CD4-positive, alpha-beta T cell (primary cell): ENCODE measurements at regions not wholly inside any gene's neighbourhood (a gene's known extent, or its start where the extent isn't known, plus 50 kb on each side); places are given as distances from the start of the nearest gene placed in this dataset.

Experiments
- ATAC-seq: fragments of 200-7000 bp; cut with Tn5 transposase; one replicate; pipeline ENCODE4 v1.10.0; 2022; ENCODE audit warnings: mild to moderate bottlenecking; ENCODE audit not compliant: poor library complexity
- CTCF ChIA-PET: fragments of 350-600 bp; sonication (Branson Sonifier 250); formaldehyde crosslinking; loops from one replicate; lab custom pipeline; 2021; ENCODE audit warnings: antibody characterized with exemption, inconsistent platforms; lab: Charles Lee
- POLR2A ChIA-PET: fragments of 350-600 bp; sonication (Branson Sonifier 250); formaldehyde crosslinking; loops from one replicate; lab custom pipeline; 2021; ENCODE audit warnings: antibody characterized with exemption, inconsistent platforms; lab: Charles Lee
- DNase-seq, 14 experiments: peaks; one replicate each; pipeline ENCODE4 v3.0.0-alpha.2; 2013 to 2020; ENCODE audit warnings: mixed read lengths in 2 of 14
- H3K27ac ChIP-seq, 2 donors: one replicate each; pipeline versions ENCODE4 v1.5.1 to v1.7.0; 2013; ENCODE audit warnings: low read length in 2 of 2, low read depth in 1 of 2, mild to moderate bottlenecking in 1 of 2
- H3K27me3 ChIP-seq, 2 experiments: 1 replicate in 1 of 2; 2 replicates in 1 of 2; pipeline versions ENCODE4 v1.6.1 to v1.7.0; 2013; ENCODE audit warnings: low read length in 2 of 2, control low read depth in 1 of 2, mild to moderate bottlenecking in 1 of 2, moderate library complexity in 1 of 2; ENCODE audit not compliant: insufficient read depth in 2 of 2, control insufficient read depth in 1 of 2
- H3K36me3 ChIP-seq: one replicate; pipeline ENCODE4 v1.6.1; 2013; ENCODE audit warnings: low read length, control low read depth; ENCODE audit not compliant: insufficient read depth
- H3K4me1 ChIP-seq: one replicate; pipeline ENCODE4 v1.6.1; 2013; ENCODE audit warnings: low read length, control low read depth; ENCODE audit not compliant: insufficient read depth
- H3K4me3 ChIP-seq: one replicate; pipeline ENCODE4 v1.5.1; 2013; ENCODE audit warnings: mild to moderate bottlenecking, low read length, moderate library complexity
- H3K9me3 ChIP-seq, 2 experiments: 1 replicate in 1 of 2; 2 replicates in 1 of 2; pipeline versions ENCODE4 v1.6.1 to v1.7.0; 2013; ENCODE audit warnings: low read length in 2 of 2, mild to moderate bottlenecking in 2 of 2, control low read depth in 1 of 2, moderate library complexity in 1 of 2; ENCODE audit not compliant: control insufficient read depth in 1 of 2, insufficient read depth in 1 of 2
- H3K27ac Mint-ChIP-seq: one replicate; pipeline ENCODE4 v1.8.0; 2020; ENCODE audit warnings: mixed read lengths
- H3K27me3 Mint-ChIP-seq: one replicate; pipeline ENCODE4 v1.8.0; 2021; ENCODE audit warnings: mixed read lengths
- H3K36me3 Mint-ChIP-seq: one replicate; pipeline ENCODE4 v1.8.0; 2021; ENCODE audit warnings: low read depth, mixed read lengths
- H3K4me1 Mint-ChIP-seq: one replicate; pipeline ENCODE4 v1.8.0; 2021; ENCODE audit warnings: low read depth, mixed read lengths
- H3K4me3 Mint-ChIP-seq: one replicate; pipeline ENCODE4 v1.8.0; 2020; ENCODE audit warnings: mild to moderate bottlenecking, mixed read lengths
- H3K9me3 Mint-ChIP-seq: one replicate; pipeline ENCODE4 v1.8.0; 2020; ENCODE audit warnings: mixed read lengths
- intact Hi-C, 2 experiments: fragments of 100-400 bp; cut with DNase I in 1 of 2; cut with micrococcal nuclease in 1 of 2; formaldehyde crosslinking; loops; one replicate each; pipeline versions ENCODE4 v1.15.1 to v1.9.0; 2023 to 2025; cut with DNase I, micrococcal nuclease
- TF ChIP-seq, protein P1 (sequence below): fragments of 200-600 bp; IDR thresholded peaks from one replicate; pipeline ENCODE4 v1.8.0; 2022; ENCODE audit warnings: antibody characterized with exemption, mild to moderate bottlenecking

DNA sequence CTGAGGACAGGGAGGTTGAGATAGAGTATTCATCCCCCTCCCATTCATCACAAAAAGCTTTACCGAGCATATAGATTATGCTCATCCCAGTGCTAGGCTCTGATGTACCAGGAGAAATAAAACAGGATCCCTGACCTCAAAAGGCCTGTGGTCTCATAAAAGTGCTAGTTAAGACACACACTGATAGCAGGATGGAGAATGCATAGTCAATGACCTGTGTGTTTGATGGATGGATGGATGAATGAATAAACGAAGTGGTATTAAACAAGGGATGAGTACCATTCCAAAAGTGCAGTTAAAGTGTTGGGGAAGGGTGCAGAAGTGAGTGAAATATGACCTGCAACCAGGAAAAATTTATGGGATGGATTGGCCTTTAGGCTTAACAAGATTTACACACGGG, 133.9 kb upstream of the NUDT7 start:
- ATAC-seq (no peak), DNase-seq (no peak)
- ChIA-PET POLR2A (no interaction called here), CTCF (no interaction called here)
- H3K4me1 Mint-ChIP-seq, result no peaks in the 10 kb centered on the region
- Histone ChIP-seq H3K36me3 (no peaks in the 10 kb centered on the region), H3K4me3 (no peak overlapping the region), H3K9me3 (no peaks in the 10 kb centered on the region), H3K27me3 (peaks cover under 1 to 2% of the 10 kb centered on the region in 2 experiments), H3K27ac (no peak overlapping the region), H3K4me1 (no peaks in the 10 kb centered on the region)
- no peaks in the 10 kb centered on the region for H3K9me3 Mint-ChIP-seq
- peaks cover 30% of the 10 kb centered on the region for H3K27me3 Mint-ChIP-seq
- no peak overlapping the region for H3K4me3 Mint-ChIP-seq
- H3K27ac Mint-ChIP-seq, result no peak overlapping the region
- TF ChIP-seq, protein P1, sequence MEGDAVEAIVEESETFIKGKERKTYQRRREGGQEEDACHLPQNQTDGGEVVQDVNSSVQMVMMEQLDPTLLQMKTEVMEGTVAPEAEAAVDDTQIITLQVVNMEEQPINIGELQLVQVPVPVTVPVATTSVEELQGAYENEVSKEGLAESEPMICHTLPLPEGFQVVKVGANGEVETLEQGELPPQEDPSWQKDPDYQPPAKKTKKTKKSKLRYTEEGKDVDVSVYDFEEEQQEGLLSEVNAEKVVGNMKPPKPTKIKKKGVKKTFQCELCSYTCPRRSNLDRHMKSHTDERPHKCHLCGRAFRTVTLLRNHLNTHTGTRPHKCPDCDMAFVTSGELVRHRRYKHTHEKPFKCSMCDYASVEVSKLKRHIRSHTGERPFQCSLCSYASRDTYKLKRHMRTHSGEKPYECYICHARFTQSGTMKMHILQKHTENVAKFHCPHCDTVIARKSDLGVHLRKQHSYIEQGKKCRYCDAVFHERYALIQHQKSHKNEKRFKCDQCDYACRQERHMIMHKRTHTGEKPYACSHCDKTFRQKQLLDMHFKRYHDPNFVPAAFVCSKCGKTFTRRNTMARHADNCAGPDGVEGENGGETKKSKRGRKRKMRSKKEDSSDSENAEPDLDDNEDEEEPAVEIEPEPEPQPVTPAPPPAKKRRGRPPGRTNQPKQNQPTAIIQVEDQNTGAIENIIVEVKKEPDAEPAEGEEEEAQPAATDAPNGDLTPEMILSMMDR, result no peak
- intact Hi-C loops, result no loop called here
- no peaks in the 10 kb centered on the region for H3K36me3 Mint-ChIP-seq

DNA sequence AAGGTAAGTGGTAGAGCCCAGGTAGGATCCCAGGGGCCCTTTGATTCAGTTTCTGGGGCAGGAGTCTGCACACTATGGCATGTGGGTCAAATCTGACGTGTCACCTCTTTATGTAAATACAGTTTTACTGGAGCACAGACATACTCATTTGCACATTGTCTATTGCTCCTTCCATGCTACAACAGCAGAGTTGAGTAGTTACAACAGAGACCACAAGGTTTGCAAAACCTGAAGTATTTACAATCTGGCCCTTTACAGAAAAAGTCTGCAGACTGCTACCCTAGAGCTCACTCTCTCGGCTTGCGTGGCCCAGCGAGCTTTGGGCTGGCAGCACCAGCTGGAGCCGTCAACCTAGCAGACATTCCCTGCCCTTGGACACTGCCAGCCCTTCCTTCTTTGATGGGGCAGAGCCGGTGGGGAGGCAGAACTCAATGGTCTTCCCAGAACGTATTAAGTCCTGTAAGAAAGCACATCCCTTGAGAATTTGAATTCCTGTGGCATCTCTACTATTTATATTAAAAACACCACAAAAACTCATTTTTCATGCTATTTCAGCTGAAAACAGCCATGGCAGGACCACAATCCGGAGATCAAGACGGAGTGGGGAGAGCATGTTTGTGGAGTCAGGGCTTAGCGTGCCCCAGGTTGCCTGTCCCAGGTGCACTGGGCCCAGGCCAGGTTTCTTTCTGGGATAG, 133.1 kb upstream of the NUDT7 start:
- ATAC-seq, result no peak

DNA sequence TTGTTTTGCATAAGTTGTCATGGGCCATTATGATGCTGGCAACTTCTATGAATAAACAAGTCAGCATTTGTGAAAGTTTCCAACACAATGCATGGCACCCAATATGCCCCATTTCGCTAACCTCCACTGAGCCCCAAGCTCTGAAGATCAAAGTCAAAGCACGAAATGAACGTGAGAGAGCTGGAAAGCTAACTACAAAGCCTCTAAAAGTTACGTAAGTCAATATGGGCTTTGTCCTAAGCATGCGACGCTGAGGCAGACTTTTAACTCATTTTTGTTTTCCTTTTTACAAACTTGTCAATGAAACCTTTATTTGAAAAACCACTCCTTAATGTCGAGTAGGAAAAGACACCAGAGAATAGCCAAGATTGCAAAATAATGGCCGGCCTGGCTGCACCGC, 131.6 kb upstream of the NUDT7 start:
- no peak for DNase-seq
- Mint-ChIP-seq H3K27me3 (peaks cover 28% of the 10 kb centered on the region), H3K36me3 (no peaks in the 10 kb centered on the region), H3K9me3 (no peaks in the 10 kb centered on the region), H3K4me3 (no peak overlapping the region), H3K27ac (no peak overlapping the region), H3K4me1 (no peaks in the 10 kb centered on the region)
- H3K9me3 ChIP-seq, result no peaks in the 10 kb centered on the region
- ATAC-seq, result no peak
- ChIA-PET CTCF (no interaction called here), POLR2A (no interaction called here)
- H3K27me3 ChIP-seq, result no peaks in the 10 kb centered on the region
- no peak overlapping the region for H3K27ac ChIP-seq
- TF ChIP-seq, protein P1, result no peak
- H3K4me3 ChIP-seq, result no peak overlapping the region
- H3K36me3 ChIP-seq, result no peaks in the 10 kb centered on the region
- no peaks in the 10 kb centered on the region for H3K4me1 ChIP-seq
- intact Hi-C loops, result no loop called here

More for the DNA sequence above, 133.1 kb upstream of the NUDT7 start:
- Mint-ChIP-seq H3K4me3 (no peak overlapping the region), H3K27me3 (peaks cover 26% of the 10 kb centered on the region), H3K4me1 (no peaks in the 10 kb centered on the region), H3K9me3 (no peaks in the 10 kb centered on the region), H3K27ac (no peak overlapping the region), H3K36me3 (no peaks in the 10 kb centered on the region)
- H3K9me3 ChIP-seq, result no peaks in the 10 kb centered on the region
- no peaks in the 10 kb centered on the region for H3K36me3 ChIP-seq
- no peak overlapping the region for H3K27ac ChIP-seq
- TF ChIP-seq, protein P1, result no peak
- CTCF ChIA-PET, result no interaction called here
- H3K4me1 ChIP-seq, result no peaks in the 10 kb centered on the region
- peaks cover 0 to 2% of the 10 kb centered on the region in 2 experiments for H3K27me3 ChIP-seq
- no peak for DNase-seq
- intact Hi-C loops, result no loop called here
- POLR2A ChIA-PET, result no interaction called here
- no peak overlapping the region for H3K4me3 ChIP-seq
